ENCODE measurements at regions not wholly inside any gene's neighbourhood (a gene's known extent, or its start where the extent isn't known, plus 50 kb on each side); places are given as distances from the start of the nearest gene placed in this dataset.

DNA sequence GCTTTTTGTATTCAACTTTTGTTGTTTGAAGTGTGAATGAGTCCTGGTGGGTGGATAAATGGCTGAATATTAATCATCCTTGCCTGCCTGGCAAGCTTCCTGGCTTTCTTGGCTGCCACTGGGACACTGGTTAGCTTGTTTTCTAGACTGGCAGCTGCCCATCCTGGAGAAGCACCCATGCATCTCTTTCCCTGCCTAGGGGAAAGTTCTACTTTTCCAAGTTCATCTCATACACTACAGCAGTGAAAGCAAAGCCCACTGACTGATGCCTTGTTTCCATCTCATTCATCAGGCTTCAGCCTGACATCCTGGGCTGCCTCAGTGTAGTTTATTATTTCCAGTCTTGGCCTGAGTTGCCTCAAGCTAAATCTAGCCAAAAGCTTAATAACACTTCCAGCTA, 244.8 kb downstream of the PCDH20 start (continued):
- TF ChIP-seq, protein P1, sequence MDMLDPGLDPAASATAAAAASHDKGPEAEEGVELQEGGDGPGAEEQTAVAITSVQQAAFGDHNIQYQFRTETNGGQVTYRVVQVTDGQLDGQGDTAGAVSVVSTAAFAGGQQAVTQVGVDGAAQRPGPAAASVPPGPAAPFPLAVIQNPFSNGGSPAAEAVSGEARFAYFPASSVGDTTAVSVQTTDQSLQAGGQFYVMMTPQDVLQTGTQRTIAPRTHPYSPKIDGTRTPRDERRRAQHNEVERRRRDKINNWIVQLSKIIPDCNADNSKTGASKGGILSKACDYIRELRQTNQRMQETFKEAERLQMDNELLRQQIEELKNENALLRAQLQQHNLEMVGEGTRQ (IDR thresholded peaks at IDR 0.05; ENCODE audit: low read length), result no peak
- TF ChIP-seq NRF1 (IDR thresholded peaks at IDR 0.05; ENCODE audit: low read depth, low read length) (no peak), EZH2 (IDR thresholded peaks at IDR 0.05; ENCODE audit: low read depth, low read length, severe bottlenecking) (no peak), POLR2A (IDR thresholded peaks at IDR 0.05; ENCODE audit: control extremely low read depth in 1 of 2, low read depth in 2 of 2, low read length in 2 of 2) (no peak), SP4 (IDR thresholded peaks at IDR 0.05; ENCODE audit: low read length) (no peak)
- TF ChIP-seq, protein P2, sequence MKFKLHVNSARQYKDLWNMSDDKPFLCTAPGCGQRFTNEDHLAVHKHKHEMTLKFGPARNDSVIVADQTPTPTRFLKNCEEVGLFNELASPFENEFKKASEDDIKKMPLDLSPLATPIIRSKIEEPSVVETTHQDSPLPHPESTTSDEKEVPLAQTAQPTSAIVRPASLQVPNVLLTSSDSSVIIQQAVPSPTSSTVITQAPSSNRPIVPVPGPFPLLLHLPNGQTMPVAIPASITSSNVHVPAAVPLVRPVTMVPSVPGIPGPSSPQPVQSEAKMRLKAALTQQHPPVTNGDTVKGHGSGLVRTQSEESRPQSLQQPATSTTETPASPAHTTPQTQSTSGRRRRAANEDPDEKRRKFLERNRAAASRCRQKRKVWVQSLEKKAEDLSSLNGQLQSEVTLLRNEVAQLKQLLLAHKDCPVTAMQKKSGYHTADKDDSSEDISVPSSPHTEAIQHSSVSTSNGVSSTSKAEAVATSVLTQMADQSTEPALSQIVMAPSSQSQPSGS (IDR thresholded peaks at IDR 0.05; ENCODE audit: low read length), result no peak
- TF ChIP-seq, protein P3, sequence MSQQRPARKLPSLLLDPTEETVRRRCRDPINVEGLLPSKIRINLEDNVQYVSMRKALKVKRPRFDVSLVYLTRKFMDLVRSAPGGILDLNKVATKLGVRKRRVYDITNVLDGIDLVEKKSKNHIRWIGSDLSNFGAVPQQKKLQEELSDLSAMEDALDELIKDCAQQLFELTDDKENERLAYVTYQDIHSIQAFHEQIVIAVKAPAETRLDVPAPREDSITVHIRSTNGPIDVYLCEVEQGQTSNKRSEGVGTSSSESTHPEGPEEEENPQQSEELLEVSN (IDR thresholded peaks at IDR 0.05), result no peak
